Astrocyte (in vitro differentiated cells and primary cell): ENCODE measurements at regions not wholly inside any gene's neighbourhood (a gene's known extent, or its start where the extent isn't known, plus 50 kb on each side); places are given as distances from the start of the nearest gene placed in this dataset.

Experiments
- DNase-seq: peaks from one replicate; pipeline ENCODE4 v3.0.0-alpha.2; 2010; ENCODE audit warnings: low read depth
- FAIRE-seq: peaks from 2 replicates; lab custom pipeline; 2011; peaks lifted over from hg19 to GRCh38; lab: Jason Lieb, UNC
- H2AFZ ChIP-seq: 2 replicates; pipeline ENCODE4 v1.6.0; 2012; ENCODE audit warnings: low read depth, low read length, inconsistent platforms
- H3K27ac ChIP-seq: 2 replicates; pipeline ENCODE4 v1.5.1; 2011; ENCODE audit warnings: low read depth, low read length, inconsistent platforms
- H3K27me3 ChIP-seq: 2 replicates; pipeline ENCODE4 v1.6.0; 2011; ENCODE audit warnings: low read length, inconsistent platforms; ENCODE audit not compliant: insufficient read depth
- H3K36me3 ChIP-seq: 2 replicates; pipeline ENCODE4 v1.5.1; 2011; ENCODE audit warnings: low read length, inconsistent platforms; ENCODE audit not compliant: insufficient read depth
- H3K4me1 ChIP-seq: 2 replicates; pipeline ENCODE4 v1.5.1; 2011; ENCODE audit warnings: low read length, inconsistent platforms; ENCODE audit not compliant: insufficient read depth
- H3K4me2 ChIP-seq: 2 replicates; pipeline ENCODE4 v1.6.0; 2012; ENCODE audit warnings: low read length, inconsistent platforms
- H3K4me3 ChIP-seq: 2 replicates; pipeline ENCODE4 v1.5.1; 2011; ENCODE audit warnings: low read depth, mild to moderate bottlenecking, low read length, inconsistent platforms; ENCODE audit not compliant: insufficient read depth
- H3K79me2 ChIP-seq: 2 replicates; pipeline ENCODE4 v1.6.0; 2012; ENCODE audit warnings: mild to moderate bottlenecking, low read length, inconsistent platforms; ENCODE audit not compliant: insufficient read depth
- H3K9ac ChIP-seq: 2 replicates; pipeline ENCODE4 v1.6.0; 2012; ENCODE audit warnings: mild to moderate bottlenecking, low read length, inconsistent platforms
- H3K9me3 ChIP-seq: 2 replicates; pipeline ENCODE4 v1.5.1; 2012; ENCODE audit warnings: low read depth, mild to moderate bottlenecking, low read length, inconsistent platforms; ENCODE audit not compliant: insufficient read depth
- H4K20me1 ChIP-seq: 2 replicates; pipeline ENCODE4 v1.6.0; 2012; ENCODE audit warnings: low read length, inconsistent platforms; ENCODE audit not compliant: insufficient read depth
- H3K27ac Mint-ChIP-seq: one replicate; pipeline ENCODE4 v1.8.0; 2021; ENCODE audit warnings: mild to moderate bottlenecking, mixed read lengths; ENCODE audit not compliant: unreplicated experiment
- H3K27me3 Mint-ChIP-seq: one replicate; pipeline ENCODE4 v1.8.0; 2021; ENCODE audit warnings: low read depth, mixed read lengths; ENCODE audit not compliant: unreplicated experiment
- H3K36me3 Mint-ChIP-seq: one replicate; pipeline ENCODE4 v1.8.0; 2021; ENCODE audit warnings: low read depth, mixed read lengths; ENCODE audit not compliant: unreplicated experiment
- H3K4me1 Mint-ChIP-seq: one replicate; pipeline ENCODE4 v1.8.0; 2021; ENCODE audit warnings: low read depth, mixed read lengths; ENCODE audit not compliant: unreplicated experiment
- H3K4me3 Mint-ChIP-seq: one replicate; pipeline ENCODE4 v1.8.0; 2021; ENCODE audit warnings: mild to moderate bottlenecking, moderate library complexity, mixed read lengths; ENCODE audit not compliant: unreplicated experiment
- H3K9me3 Mint-ChIP-seq: one replicate; pipeline ENCODE4 v1.8.0; 2021; ENCODE audit warnings: mild to moderate bottlenecking, mixed read lengths; ENCODE audit not compliant: unreplicated experiment
- EZH2 ChIP-seq: IDR thresholded peaks from 2 replicates; pipeline ENCODE4 v1.6.1; 2012; ENCODE audit warnings: mild to moderate bottlenecking, low read length, inconsistent platforms; ENCODE audit not compliant: insufficient read depth
- TF ChIP-seq, protein P1 (sequence below): IDR thresholded peaks from 2 replicates; pipeline ENCODE4 v1.5.1; 2011; ENCODE audit warnings: low read depth, mild to moderate bottlenecking, inconsistent platforms, low read length, moderate library complexity; ENCODE audit not compliant: insufficient read depth

DNA sequence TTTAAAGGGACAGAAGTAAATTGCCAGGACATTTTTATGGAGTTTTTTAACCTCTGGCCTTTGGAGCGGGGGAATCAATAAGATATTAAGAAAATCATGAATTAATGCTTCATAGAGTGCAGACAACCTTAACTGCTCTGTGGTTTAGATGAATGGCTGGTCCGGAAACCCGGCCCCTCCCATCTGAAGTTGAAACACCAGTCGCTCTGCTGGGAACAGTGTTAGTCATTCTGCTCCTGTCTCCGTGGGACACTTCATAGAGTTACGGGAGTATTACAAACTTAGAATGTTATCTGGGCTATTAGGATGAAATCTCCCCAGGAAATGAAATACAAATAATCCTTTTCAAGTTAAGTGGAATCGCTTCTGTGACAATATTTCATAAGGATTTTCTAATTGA, 110.1 kb upstream of the IRX2 start:
- Histone ChIP-seq H3K4me3 (no peak overlapping the region), H4K20me1 (no peaks in the 10 kb centered on the region), H3K9ac (no peak overlapping the region), H2AFZ (no peak overlapping the region), H3K4me1 (no peaks in the 10 kb centered on the region), H3K9me3 (peaks cover 15% of the 10 kb centered on the region), H3K36me3 (no peaks in the 10 kb centered on the region), H3K27ac (no peak overlapping the region), H3K27me3 (no peaks in the 10 kb centered on the region), H3K4me2 (no peak overlapping the region), H3K79me2 (no peaks in the 10 kb centered on the region)
- Mint-ChIP-seq H3K4me1 (peaks cover 10% of the 10 kb centered on the region), H3K27ac (peak overlapping the region; percentile 87), H3K36me3 (no peaks in the 10 kb centered on the region), H3K27me3 (peaks cover 6% of the 10 kb centered on the region), H3K9me3 (no peaks in the 10 kb centered on the region), H3K4me3 (no peak overlapping the region)
- DNase-seq = no peak
- no peak for FAIRE-seq
- TF ChIP-seq, protein P1, sequence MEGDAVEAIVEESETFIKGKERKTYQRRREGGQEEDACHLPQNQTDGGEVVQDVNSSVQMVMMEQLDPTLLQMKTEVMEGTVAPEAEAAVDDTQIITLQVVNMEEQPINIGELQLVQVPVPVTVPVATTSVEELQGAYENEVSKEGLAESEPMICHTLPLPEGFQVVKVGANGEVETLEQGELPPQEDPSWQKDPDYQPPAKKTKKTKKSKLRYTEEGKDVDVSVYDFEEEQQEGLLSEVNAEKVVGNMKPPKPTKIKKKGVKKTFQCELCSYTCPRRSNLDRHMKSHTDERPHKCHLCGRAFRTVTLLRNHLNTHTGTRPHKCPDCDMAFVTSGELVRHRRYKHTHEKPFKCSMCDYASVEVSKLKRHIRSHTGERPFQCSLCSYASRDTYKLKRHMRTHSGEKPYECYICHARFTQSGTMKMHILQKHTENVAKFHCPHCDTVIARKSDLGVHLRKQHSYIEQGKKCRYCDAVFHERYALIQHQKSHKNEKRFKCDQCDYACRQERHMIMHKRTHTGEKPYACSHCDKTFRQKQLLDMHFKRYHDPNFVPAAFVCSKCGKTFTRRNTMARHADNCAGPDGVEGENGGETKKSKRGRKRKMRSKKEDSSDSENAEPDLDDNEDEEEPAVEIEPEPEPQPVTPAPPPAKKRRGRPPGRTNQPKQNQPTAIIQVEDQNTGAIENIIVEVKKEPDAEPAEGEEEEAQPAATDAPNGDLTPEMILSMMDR = no peak
- no peak for TF ChIP-seq EZH2

DNA sequence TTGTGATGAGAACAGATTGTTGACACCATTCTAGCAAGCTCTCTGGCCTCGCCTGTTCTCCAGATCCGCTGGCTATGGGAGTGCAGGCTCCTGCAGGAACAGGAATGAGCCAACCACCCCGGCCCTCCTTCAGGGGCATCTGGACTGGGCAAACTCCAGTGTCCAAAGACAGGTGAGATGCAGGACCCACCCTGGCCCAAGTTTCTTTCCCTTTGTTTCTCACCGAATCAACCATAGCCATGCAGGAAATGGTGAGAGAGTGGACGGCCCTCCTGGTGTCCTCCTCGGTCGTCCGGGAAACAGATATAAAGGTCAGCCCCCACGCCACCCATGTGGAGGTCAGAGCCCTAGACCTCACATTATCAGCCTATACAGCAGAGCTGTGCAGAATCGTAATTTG, 108.6 kb upstream of the IRX2 start:
- DNase-seq = no peak
- Mint-ChIP-seq H3K27me3 (peaks cover 6% of the 10 kb centered on the region), H3K27ac (no peak overlapping the region), H3K4me1 (peaks cover 10% of the 10 kb centered on the region), H3K36me3 (no peaks in the 10 kb centered on the region), H3K4me3 (no peak overlapping the region), H3K9me3 (no peaks in the 10 kb centered on the region)
- no peak overlapping the region for H3K9ac ChIP-seq
- TF ChIP-seq EZH2 = no peak
- TF ChIP-seq, protein P1 = no peak
- no peak for FAIRE-seq
- no peak overlapping the region for H2AFZ ChIP-seq
- no peak overlapping the region for H3K27ac ChIP-seq
- no peaks in the 10 kb centered on the region for H3K36me3 ChIP-seq
- peaks cover 9% of the 10 kb centered on the region for H3K9me3 ChIP-seq
- H3K27me3 ChIP-seq = no peaks in the 10 kb centered on the region
- no peaks in the 10 kb centered on the region for H3K4me1 ChIP-seq
- H4K20me1 ChIP-seq = no peaks in the 10 kb centered on the region
- no peaks in the 10 kb centered on the region for H3K79me2 ChIP-seq
- H3K4me2 ChIP-seq = no peak overlapping the region
- no peak overlapping the region for H3K4me3 ChIP-seq

DNA sequence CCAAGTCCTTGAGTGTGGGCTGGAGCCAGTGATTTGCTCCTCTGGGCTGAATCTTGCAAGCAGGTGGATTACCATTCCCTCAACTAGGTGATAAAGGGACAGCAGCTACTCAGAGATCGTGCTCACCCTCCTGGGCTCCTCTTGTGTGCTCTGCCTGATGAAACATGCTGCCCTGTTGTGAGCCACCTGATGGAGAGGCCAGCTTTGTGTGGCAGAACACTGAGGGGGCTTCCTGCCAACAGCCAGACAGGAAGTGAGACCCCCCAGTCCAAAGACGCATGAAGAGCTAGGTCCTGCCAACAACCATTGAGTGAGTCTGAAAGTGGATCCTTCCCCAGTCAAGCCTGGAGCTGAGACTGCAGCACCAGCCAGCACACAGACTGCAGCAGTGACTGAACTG, 106.4 kb upstream of the IRX2 start:
- H3K27ac Mint-ChIP-seq = no peak overlapping the region
- H3K4me1 Mint-ChIP-seq = peaks cover 10% of the 10 kb centered on the region
- Histone ChIP-seq H3K4me3 (no peak overlapping the region), H3K9me3 (peaks cover 2% of the 10 kb centered on the region), H4K20me1 (no peaks in the 10 kb centered on the region), H3K4me2 (no peak overlapping the region), H3K9ac (no peak overlapping the region), H3K79me2 (no peaks in the 10 kb centered on the region), H2AFZ (no peak overlapping the region), H3K27ac (no peak overlapping the region), H3K4me1 (no peaks in the 10 kb centered on the region), H3K27me3 (no peaks in the 10 kb centered on the region), H3K36me3 (no peaks in the 10 kb centered on the region)
- FAIRE-seq (no peak), DNase-seq (no peak)
- H3K9me3 Mint-ChIP-seq = peaks cover 8% of the 10 kb centered on the region
- H3K4me3 Mint-ChIP-seq = no peak overlapping the region
- no peaks in the 10 kb centered on the region for H3K36me3 Mint-ChIP-seq
- peaks cover 10% of the 10 kb centered on the region for H3K27me3 Mint-ChIP-seq
- no peak for TF ChIP-seq EZH2
- TF ChIP-seq, protein P1 = no peak
